ENCODE measurements at regions not wholly inside any gene's neighbourhood (a gene's known extent, or its start where the extent isn't known, plus 50 kb on each side); places are given as distances from the start of the nearest gene placed in this dataset.
"Not testable (repeated sequence)": the region's sequence is repeated elsewhere in the genome, so short reads cannot be mapped to it uniquely, and the experiment has no call there.

DNA sequence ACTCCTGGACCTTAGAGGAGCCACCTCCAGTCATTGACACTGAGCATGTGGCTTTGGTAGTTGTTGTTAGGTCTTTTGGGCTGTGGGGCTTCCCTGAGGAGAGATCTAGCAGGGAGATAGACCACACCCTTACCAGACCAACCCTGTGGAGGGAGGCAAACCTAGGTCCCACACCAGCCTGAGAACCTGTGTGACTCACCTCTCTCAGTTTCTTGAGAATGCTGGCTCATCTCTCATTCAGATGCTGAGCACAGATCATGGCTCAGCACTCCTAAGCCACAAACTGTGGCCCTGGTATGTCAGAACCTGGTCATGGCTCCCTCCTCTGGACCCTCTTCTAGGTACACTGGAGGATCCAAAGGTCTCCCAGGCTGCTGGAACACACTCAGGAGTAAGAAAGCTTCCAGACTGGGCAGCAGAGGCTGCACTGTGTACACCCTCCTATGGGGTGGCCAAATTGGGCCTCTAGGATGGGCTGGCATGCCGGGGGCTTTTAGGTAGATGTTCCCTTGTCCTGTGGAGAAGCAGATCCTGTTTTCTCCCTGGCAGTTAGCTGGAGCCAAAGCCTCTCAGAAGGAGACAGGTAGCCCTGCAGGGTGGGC is 1294.5 kb downstream of the KHDRBS2 start:
- DNase-seq = no peak

DNA sequence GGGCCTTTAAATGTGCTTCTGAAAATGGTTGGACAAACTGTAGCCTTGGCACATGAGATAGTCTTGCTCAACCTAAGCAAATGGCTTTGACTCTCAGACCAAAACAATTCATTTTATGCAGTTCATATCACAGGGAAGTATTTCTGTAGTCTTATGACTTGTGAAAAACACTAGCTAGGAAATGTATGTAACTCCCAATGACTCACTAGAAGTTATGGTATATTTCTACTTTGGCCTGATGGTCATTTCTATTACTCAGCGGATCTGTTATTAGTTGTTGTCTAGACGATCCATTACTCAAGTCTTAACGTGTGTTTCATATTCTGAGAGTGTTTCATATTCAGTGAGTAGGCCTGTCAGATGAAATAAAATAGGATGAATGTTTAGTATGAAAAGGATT is 1333.5 kb downstream of the KHDRBS2 start:
- DNase-seq = no peak

DNA sequence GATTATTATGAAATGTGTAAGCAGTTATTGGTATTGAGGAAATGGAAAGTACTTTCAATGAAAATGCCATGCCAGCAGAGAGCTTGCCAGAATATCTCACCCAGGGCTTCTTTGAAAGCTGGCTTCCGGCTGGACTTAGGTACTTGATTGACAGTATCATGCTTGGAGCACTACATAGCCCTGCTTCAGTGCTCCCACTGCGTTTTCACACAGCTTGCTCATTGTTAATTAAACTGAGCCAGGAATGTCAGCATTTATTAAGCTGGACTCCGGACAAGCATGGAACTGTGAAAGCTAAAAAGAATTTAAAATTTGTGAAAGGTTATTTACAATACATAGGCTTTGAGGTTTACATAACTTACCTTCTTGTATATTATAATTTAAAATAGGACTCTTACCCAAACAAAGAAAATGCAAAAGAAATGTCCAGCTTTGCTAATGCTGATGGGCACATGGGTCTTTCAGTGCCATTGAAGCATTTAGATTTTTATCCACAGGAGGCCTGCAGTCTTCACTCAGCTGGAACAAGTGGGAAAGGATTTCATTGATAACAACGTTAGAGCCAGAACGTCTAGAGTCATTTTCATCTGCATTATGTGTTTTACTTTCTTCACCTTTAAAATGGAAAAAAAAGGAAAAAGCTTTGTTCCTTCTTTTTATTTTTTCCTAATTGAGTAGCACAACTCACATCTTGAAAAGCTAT is 1335.7 kb downstream of the KHDRBS2 start:
- not testable (repeated sequence) for DNase-seq

DNA sequence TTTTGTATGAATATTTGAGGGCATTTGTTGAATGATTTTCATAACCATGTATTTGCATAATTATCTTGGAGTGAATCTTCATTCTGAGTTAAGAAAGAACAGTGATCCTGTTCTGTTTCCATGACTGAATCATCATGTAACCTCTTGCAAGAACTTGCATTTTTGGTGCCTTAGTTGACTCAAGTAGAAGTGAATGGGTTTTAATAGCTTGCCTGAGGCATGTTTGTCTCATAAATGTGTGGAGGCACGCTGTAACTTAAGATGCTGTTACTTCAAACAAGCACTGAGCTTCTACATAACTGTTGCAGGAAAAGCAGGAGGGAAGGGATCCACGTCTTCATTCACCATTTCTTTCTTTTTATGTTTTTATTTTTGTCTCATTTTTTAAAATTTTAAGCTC is 1338.6 kb downstream of the KHDRBS2 start:
- peak; percentile 52 for DNase-seq

DNA sequence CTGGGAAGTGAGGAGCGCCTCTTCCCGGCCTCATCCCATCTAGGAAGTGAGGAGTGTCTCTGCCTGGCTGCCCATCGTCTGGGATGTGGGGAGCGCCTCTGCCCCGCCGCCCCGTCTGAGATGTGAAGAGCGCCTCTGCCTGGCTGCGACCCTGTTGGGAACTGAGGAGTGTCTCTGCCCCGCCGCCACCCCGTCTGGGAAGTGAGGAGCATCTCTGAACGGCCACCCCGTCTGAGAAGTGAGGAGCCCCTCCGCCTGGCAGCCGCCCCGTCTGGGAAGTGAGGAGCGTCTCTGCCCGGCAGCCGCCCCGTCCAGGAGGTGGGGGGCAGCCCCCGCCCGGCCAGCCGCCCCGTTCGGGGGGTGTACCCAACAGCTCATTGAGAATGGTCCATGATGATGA is 1341.2 kb downstream of the KHDRBS2 start:
- DNase-seq = not testable (repeated sequence)

DNA sequence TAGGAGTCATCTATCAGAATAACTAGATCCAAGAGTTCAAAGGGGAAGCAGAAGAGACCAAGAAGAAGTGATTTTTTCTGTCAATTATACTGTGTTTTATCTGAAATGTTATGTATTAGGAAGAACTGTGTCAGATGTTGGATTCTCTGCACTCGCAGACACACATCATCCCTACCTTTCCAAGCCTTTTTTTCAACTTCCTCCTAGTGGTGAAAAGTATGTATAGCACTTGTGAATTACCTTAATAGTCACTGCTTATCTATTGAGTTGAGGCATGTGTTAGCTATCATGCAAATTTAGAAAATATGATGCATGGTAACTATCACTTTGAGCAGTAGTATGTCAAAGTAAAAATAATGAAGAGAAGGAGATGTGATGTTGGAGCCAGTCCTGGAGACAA is 1350.1 kb downstream of the KHDRBS2 start:
- not testable (repeated sequence) for DNase-seq

DNA sequence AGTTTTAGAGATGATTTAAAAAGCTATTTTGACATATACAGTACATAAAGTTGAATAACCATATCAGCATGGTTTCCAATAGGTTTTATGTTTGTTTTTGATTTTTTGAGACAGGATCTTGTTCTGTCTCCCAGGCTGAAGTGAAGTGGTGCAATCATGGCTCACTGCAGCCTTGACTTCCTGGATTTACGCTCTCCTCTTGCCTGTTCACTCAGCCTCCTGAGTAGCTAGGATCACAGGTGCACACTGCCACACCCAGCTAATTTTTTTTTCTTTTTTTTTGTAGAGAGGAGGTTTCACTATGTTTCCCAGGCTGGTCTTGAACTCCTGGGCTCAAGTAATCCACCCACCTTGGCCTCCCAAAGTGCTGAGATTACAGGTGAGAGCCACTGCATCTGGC is 1366.4 kb downstream of the KHDRBS2 start:
- not testable (repeated sequence) for DNase-seq

DNA sequence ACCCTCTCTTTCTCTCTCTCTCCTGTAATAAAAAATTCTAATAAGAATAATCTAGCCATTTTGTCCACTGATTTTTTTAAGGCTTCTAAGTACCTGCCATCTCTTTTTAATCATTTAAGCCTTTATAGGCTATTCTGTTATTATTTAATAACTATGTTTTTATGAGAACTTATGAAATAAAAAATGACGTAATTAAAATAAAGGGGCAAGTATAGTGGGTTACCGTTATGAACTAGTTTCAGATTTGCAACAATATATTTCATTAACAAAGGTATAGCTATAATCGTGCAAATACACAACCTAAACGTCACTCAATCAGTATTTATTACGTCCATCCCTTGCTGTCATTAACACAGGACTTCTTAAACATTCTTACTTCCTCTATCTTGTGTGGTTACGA is 1382.2 kb downstream of the KHDRBS2 start:
- not testable (repeated sequence) for DNase-seq

DNA sequence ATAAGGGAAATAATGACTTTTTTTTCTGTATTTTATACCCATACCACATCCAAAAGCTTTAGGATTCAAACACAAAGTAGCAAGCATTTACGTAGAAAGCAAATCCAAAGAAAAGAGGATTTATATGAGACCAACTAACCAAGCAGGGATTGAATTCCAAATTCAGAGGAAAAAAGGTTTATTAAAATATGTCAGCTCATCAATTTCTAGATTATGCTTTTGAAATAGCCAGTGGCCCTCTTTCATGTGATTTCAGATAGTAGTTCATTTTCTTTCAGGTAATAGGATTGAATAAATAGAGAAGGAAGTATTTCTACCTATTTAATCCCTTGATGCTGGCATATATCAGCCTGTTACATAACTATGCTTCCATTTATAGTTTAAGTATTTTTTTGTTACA is 1392.7 kb downstream of the KHDRBS2 start:
- not testable (repeated sequence) for DNase-seq

DNA sequence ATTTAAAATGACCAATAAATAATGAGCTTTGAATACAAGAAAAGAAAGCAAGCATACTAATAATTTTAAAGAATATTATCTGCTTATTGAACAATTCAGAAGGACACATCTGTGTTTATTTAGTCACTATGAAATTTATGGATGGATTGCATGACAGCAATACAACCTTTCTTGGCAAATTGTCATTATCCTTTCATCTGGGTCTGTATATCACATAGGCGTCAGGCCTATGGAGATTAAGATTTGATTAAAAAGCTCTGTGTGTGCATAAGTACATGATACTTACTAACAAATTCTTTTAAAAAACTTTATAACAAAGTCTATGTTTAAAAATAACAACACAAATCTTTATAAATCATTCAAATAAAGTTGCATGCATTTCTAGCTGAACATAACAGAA is 1394.4 kb downstream of the KHDRBS2 start:
- no peak for DNase-seq

DNA sequence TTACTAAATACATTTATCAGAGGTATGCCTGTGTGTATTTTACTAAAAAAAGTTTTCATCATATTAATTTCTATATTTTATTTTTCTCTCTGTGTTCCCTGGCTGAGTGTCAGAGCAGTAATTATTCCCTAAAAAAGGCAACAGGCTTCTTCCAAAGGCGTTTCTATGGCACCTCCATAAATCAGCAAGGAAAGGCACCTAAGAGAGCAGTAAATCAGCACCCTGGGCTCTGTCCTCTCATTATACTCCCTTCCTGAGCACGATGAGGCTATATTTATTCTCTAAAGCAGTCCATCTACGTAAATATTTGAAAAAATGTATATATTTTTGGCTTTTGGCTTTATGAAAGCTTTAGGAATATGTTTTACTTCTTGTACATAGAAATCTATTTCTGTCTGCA is 1408.6 kb downstream of the KHDRBS2 start:
- DNase-seq = not testable (repeated sequence)

DNA sequence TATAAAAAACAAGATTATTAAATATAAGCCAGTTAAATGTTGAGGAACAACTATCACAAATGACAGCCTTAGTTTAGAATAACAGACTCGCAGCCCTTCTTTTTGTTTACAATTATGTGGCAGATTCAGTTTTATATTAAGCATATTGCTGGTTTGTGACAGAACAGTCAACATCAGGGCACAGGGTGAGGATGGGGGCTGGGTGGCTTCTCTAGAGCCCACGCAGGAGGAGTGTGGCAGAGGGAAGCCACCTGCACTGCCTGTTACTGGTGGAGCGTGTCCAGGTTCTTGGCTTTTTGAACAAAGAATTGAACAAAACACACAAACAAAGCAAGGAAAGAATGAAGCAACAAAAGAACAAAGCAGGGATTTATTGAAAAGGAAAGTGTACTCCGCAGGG is 1415.2 kb downstream of the KHDRBS2 start:
- not testable (repeated sequence) for DNase-seq

DNA sequence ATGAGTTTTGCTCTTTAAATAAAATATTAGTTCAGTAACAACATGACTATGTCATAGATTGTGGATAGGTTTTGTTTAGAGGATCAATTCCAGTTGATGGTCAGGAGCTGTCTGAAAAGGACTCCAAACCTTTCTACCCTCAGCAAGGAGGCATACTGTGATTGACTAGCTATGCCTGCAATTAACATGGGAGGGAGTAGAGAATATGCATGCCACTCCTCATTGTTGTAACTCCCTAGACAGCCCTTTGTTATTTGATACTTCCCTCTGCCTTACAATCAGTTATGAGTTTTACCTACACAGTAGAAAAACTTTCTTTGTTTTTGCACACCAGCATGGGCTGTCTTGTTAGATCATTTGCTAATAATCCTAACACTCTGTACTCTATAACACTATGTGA is 1418.5 kb downstream of the KHDRBS2 start:
- DNase-seq = no peak

DNA sequence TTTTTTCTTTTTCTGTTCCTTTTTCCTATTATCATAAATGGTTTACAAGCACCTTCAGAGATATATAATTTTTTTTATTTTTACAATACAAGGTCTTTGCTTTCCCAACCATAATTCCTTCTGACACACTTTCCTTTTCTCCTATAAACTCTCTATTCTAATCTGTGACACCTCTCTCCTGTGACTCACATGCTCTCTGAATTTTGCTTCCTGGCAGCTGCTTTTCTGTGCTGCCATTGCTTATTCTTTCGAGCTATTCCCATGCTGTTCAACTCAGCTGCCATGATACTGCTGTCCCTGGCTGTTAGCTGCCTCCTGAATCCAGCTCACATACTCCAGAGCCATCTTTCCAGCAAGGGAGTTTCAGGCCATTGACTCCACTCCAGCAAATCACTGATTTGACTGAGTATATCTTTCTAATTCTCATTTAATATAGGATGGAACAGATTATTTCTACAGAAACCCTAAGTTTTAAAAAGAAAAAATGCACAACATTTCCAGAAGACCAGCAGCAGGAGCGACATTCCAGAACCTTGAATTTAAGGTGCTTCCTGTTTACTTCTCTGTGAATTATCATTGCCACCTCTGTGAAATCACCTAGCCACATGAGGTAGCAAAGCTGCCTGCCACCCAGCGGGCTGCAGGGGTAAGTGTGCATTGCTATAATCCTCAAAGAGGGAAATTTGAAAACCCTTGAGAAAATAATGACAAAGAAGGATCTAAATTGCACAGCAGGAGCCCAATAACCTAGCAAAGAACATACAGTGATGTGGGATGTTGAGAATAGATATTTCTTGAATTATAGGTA is 1442.6 kb downstream of the KHDRBS2 start:
- DNase-seq = not testable (repeated sequence)

DNA sequence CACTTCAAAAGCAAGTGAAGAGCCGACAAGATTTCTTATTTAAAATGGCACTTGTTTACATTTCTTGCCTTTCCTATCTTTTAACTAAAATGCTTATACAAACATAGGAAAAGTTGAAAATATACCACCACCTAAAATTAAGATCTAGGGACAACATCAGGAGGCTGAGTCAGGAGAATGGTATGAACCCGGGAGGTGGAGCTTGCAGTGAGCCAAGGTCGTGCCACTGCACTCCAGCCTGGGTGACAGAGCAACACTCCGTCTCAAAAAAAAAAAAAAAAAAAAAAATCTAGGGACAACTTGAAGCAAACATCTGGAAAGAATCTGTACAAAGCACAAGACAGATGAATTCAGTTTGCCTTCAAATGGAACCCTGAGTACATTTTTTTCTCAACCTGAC is 1455.3 kb downstream of the KHDRBS2 start:
- DNase-seq = not testable (repeated sequence)

DNA sequence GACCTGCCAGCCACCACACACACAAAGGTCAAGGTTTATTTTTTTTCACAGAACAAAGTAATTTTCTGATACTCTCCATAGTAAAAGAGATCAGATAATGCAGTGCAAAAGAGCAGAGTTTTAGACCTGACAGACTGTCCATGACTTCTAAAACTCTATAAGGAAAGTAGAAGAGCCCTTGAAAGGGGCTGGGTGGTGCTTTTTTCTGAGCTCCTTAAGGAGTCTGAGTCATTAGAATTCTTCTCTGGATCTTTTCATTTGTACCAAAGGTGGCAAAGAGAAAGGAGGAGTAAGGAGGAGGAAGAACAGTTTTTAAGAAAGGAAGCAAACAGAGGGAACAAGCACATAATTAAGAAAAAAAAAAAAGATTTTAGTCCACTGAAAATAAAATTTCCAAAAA is 1463.4 kb downstream of the KHDRBS2 start:
- DNase-seq = not testable (repeated sequence)

DNA sequence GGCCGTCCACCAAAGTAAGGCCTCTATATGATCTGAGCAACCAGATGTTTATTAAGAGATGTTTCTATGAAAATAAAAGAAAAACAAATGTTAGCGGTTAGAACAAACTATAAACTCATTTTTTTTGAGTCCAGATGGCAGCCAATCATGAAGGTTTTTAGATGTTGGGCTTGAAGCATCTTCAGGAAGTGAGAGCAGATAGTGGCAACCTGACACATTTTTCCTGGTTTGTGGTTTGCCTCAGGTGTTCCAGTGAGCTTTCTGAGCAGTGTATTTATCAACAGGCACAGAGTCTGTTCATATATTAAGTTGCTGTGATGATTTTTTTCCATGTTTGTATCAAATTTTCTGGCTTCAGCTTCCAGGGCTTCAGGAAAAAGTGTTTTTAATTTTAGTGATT is 1468.0 kb downstream of the KHDRBS2 start:
- not testable (repeated sequence) for DNase-seq

DNA sequence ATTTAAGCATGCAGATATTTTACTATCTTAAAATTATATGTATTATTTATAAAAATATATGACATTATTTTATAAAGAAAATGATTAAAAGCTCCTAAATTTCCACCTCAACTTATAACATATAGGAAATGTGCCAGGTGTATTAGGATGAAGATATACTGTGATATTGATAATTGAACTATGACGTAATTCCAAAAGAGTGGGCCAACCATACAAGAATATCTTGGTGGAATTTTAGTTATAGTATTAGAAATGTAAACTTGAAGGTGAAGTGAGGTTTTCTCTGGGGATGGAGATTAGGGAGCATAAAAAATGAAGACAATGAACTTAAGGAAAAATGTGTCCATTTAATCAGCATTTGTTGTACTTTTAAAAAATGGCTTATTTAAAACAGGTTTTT is 1471.2 kb downstream of the KHDRBS2 start:
- DNase-seq = not testable (repeated sequence)

DNA sequence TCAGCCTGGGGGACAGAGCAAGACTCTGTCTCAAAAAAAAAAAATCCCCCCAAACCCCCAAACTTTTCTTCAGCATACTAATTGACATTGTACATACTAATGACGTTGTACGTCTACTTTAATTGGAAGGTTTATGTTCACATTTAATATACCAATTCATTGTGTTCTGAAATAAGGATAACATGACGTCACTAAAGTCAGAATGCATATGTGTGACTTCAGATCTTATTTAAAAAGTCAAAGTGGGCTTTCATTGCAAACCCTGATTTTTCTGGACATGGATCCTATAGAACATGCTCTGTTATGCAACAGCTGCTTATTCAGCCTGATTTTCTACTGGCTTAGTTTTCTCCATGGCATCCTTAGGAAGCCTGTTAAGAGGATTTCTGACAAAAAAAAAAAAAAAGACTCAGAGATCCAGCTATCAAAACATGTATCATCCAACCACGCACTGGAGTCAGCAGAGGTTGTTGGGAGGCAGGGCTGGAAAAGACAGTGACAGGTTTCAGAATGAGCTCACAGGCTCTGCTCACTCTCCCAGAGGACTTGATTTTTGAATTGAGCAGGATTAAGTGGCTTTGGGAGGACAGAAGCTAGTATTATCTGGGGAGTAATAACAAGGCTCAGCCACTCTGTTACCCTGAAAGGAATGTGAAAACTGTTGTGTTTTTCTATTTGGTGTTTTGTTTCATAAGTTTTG is 1472.0 kb downstream of the KHDRBS2 start:
- DNase-seq = not testable (repeated sequence)

DNA sequence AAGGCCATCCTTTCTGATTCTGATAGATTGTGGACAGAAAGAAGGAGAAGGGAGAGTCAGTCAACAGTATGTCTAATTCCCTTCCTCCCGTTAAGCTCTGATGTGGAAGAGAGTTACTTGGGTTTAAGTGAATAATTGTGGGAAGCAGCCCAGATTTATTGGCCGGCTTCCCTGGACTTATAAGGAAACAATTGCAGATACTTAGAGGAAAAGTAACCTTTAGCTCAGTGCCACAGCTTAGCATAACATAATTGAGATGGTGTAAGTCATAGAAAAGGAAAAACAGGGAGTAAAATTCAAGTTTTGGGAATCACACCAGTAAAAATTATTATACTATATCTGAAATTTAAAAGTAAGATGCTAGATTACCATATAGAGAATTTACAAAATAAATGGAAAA is 1475.8 kb downstream of the KHDRBS2 start:
- DNase-seq = not testable (repeated sequence)

DNA sequence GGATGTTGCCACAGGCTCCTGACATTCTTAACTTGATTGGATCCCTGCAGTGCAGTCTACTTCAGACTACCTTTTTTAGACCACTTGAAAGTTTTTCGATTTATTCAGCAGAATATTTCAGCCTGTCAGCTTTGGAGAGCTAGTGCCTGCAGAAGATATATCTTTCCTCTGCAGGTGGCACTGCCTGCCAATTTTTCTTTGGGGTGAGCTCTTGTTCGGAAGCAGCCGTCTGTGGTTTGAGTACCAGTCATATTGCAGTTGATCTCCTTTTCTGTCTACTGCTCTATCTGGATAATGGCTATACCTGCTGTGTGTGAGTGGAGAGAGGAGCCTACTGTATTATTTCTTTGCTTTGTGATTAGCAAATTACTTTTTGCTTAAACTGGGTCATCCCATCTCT is 1486.9 kb downstream of the KHDRBS2 start:
- DNase-seq = not testable (repeated sequence)

DNA sequence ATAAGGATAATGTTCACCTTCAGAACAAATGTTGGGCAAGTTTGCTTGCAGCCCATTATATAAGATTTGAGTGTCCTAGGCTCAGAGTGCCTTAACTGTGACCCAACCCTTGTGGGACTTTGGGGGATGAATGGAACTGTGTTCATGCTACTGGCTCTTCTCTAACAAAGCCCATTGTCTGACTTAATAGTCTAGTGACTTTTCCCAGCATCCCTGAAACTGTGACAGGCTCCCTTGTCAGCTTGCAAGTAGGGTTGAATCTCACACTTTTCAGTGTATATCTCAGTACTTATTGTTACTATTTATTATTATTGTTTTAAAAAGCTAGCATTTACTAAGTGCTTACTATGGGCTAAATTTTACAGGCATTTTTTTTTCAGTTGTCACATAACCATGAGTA is 1488.2 kb downstream of the KHDRBS2 start:
- DNase-seq = not testable (repeated sequence)

DNA sequence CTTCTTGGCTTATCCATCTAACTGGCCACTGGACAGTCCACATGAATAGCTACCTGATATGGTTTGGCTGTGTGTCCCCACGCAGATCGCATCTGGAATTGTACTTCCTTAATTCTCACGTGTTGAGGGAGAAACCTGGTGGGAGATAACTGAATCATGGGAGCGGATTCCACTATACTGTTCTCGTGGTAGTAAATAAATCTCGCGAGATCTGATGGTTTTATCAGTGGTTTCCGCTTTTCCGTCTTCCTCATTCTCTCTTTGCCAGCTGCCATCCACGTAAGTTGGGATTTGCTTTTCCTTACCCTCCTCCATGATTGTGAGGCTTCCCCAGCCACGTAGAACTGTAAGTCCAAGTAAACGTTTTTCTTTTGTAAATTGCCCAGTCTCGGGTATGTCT is 1496.4 kb downstream of the KHDRBS2 start:
- DNase-seq = not testable (repeated sequence)

Measured in T1000 (cell line).